ENCODE measurements at regions not wholly inside any gene's neighbourhood (a gene's known extent, or its start where the extent isn't known, plus 50 kb on each side); places are given as distances from the start of the nearest gene placed in this dataset.

DNA sequence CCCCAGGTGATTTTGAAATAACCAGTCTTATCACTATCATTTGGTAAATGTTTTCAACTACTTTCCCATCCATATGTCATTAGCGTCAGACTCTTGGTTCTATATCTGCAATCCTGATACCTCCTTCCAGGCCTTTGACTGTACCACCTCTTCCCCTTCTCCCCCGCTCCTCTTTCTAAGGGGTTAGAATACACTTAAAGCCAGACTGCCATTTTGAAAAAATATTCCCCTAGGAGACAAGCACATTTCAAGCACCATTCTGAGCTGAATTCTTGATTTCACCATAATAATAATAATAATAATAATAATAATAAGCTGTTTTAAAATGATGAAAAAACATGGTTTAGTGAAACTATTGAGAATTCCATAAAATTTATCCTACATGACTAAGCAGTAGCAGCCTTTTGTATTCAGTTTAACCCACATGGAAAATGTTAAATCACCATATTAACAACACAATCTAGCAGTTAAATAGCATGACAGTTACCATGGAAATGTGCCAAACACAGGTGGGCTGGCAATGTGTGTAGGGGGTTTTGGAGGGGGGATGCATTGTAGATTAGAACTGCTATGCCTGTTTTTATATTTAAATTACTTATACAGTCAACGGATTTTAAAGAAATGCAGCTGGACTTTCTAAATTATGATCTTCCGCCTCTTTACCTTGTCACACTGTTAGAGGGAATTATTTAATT lies 480.2 kb upstream of the DEPDC1 start:
- TF ChIP-seq EZH2 (IDR thresholded peaks at IDR 0.05; ENCODE audit: insufficient read depth, poor library complexity, severe bottlenecking) = no peak
- TF ChIP-seq EZH2phosphoT487 (IDR thresholded peaks at IDR 0.05; ENCODE audit: insufficient read depth, low read depth) = no peak

All from GM23248 (cell line).